PC-3 (cell line): ENCODE measurements at regions not wholly inside any gene's neighbourhood (a gene's known extent, or its start where the extent isn't known, plus 50 kb on each side); places are given as distances from the start of the nearest gene placed in this dataset.

Experiments used
- ATAC-seq: fragments of 200-7000 bp; cut with Tn5 transposase; 2 replicates; pipeline ENCODE4 v1.9.1; 2020; ENCODE audit warnings: mild to moderate bottlenecking, moderate library complexity
- BruUV-seq: library from RNA; stranded (reverse); fragments of 400-500 nt; replicated peaks from 2 replicates; lab custom pipeline; 2021; lab: Mats Ljungman, UMichigan
- CTCF ChIA-PET: fragments of 300-600 bp; sonication (Branson Sonifier 250); formaldehyde crosslinking; loops from one replicate; lab custom pipeline; 2022; ENCODE audit warnings: antibody characterized with exemption; lab: Charles Lee
- POLR2A ChIA-PET: fragments of 300-600 bp; sonication (Branson Sonifier 250); formaldehyde crosslinking; loops from one replicate; lab custom pipeline; 2022; ENCODE audit warnings: antibody characterized with exemption; ENCODE audit not compliant: unreplicated experiment; lab: Charles Lee
- DNase-seq: peaks from one replicate; pipeline ENCODE4 v3.0.0-alpha.2; 2015
- H2AFZ ChIP-seq: fragments of 300-600 bp; sonication (generic); 2 replicates; pipeline ENCODE4 v1.6.0; 2016; ENCODE audit warnings: antibody characterized with exemption, low read length
- H3F3A ChIP-seq: fragments of 300-600 bp; sonication (generic); one replicate; pipeline ENCODE4 v1.6.0; 2017; ENCODE audit warnings: antibody characterized with exemption, low read length, control low read depth, mild to moderate bottlenecking; ENCODE audit not compliant: unreplicated experiment
- H3K27ac ChIP-seq: fragments of 300-600 bp; sonication (generic); 2 replicates; pipeline ENCODE4 v1.5.1; 2016; ENCODE audit warnings: mild to moderate bottlenecking, low read length
- H3K27me3 ChIP-seq: fragments of 300-600 bp; sonication (generic); 2 replicates; pipeline ENCODE4 v1.6.1; 2016; ENCODE audit warnings: low read length, mixed read lengths
- H3K36me3 ChIP-seq: fragments of 300-600 bp; sonication (generic); 2 replicates; pipeline ENCODE4 v1.6.1; 2016; ENCODE audit warnings: low read depth, mixed run types, low read length, mixed read lengths
- H3K4me1 ChIP-seq: fragments of 300-600 bp; sonication (generic); 2 replicates; pipeline ENCODE4 v1.5.1; 2016; ENCODE audit warnings: low read length; ENCODE audit not compliant: insufficient read depth
- H3K4me2 ChIP-seq: fragments of 300-600 bp; sonication (generic); 2 replicates; pipeline ENCODE4 v1.6.0; 2016; ENCODE audit warnings: low read length
- H3K4me3 ChIP-seq: fragments of 300-600 bp; sonication (generic); 2 replicates; pipeline ENCODE4 v1.5.1; 2016; ENCODE audit warnings: mild to moderate bottlenecking, low read length, mixed read lengths
- H3K79me2 ChIP-seq: fragments of 300-600 bp; sonication (generic); 2 replicates; pipeline ENCODE4 v1.6.1; 2017; ENCODE audit warnings: low read length, mixed read lengths
- H3K9ac ChIP-seq: fragments of 300-600 bp; sonication (generic); 2 replicates; pipeline ENCODE4 v1.6.0; 2016; ENCODE audit warnings: mild to moderate bottlenecking, low read length
- H3K9me2 ChIP-seq: fragments of 300-600 bp; sonication (generic); replicated peaks from 2 replicates; pipeline ENCODE4 v1.6.1; 2016; ENCODE audit warnings: mixed run types, low read length, mixed read lengths
- H3K9me3 ChIP-seq: fragments of 300-600 bp; sonication (generic); 2 replicates; pipeline ENCODE4 v1.6.1; 2016; ENCODE audit warnings: low read length, mixed read lengths
- H4K20me1 ChIP-seq: fragments of 300-600 bp; sonication (generic); 2 replicates; pipeline ENCODE4 v1.6.1; 2016; ENCODE audit warnings: low read length, mixed read lengths
- CTCF ChIP-seq: fragments of 300-600 bp; sonication (generic); conservative IDR thresholded peaks from 2 replicates; pipeline ENCODE4 v1.5.1; 2017; ENCODE audit warnings: antibody characterized with exemption, low read depth, mild to moderate bottlenecking, low read length
- EZH2 ChIP-seq: fragments of 300-600 bp; sonication (generic); IDR thresholded peaks from one replicate; pipeline ENCODE4 v1.6.1; 2017; ENCODE audit warnings: antibody characterized with exemption, mild to moderate bottlenecking, low read length; ENCODE audit not compliant: unreplicated experiment
- EZH2phosphoT487 ChIP-seq: fragments of 300-600 bp; sonication (generic); IDR thresholded peaks from 2 replicates; pipeline ENCODE4 v1.6.1; 2018; ENCODE audit warnings: mild to moderate bottlenecking, antibody characterized with exemption, low read length, borderline replicate concordance
- intact Hi-C: fragments of 100-400 bp; cut with micrococcal nuclease; formaldehyde crosslinking; loops from 2 replicates; pipeline ENCODE4 v1.9.0; 2023

- DNase-seq, result no peak
- ChIA-PET CTCF (no interaction called here), POLR2A (no interaction called here)
- Histone ChIP-seq H4K20me1 (no peaks in the 10 kb centered on the region), H3K27me3 (peaks cover 45% of the 10 kb centered on the region; the same call in 1 of the 2 replicates), H3K27ac (no peak overlapping the region), H3K79me2 (no peaks in the 10 kb centered on the region), H2AFZ (no peak overlapping the region), H3K9me3 (no peaks in the 10 kb centered on the region), H3K4me2 (no peak overlapping the region), H3K9me2 (no peaks in the 10 kb centered on the region), H3K36me3 (no peaks in the 10 kb centered on the region), H3F3A (no peaks in the 10 kb centered on the region), H3K4me1 (no peaks in the 10 kb centered on the region), H3K4me3 (no peak overlapping the region), H3K9ac (no peak overlapping the region)
- no TSS peak for BruUV-seq
- no peak for ATAC-seq
- intact Hi-C loops, result no loop called here
- no peak for TF ChIP-seq EZH2phosphoT487
- TF ChIP-seq CTCF, result no peak
- TF ChIP-seq EZH2, result no peak
These were observed 58.7 kb upstream of the KIRREL3 start for GRCh38 chr11:127059286-127059685.

GRCh38 chr11:127058524-127058923, 58.0 kb upstream of the KIRREL3 start:
- POLR2A ChIA-PET, result no interaction called here
- no peak for TF ChIP-seq EZH2phosphoT487
- TF ChIP-seq CTCF, result no peak
- TF ChIP-seq EZH2, result no peak
- ATAC-seq (no peak), DNase-seq (no peak)
- no peaks in the 10 kb centered on the region for H3K9me3 ChIP-seq
- H3K9me2 ChIP-seq, result no peaks in the 10 kb centered on the region
- no peak overlapping the region for H3K27ac ChIP-seq
- no peaks in the 10 kb centered on the region for H4K20me1 ChIP-seq
- peaks cover 39% of the 10 kb centered on the region; the same call in 1 of the 2 replicates for H3K27me3 ChIP-seq
- CTCF ChIA-PET, result no interaction called here
- no peaks in the 10 kb centered on the region for H3K79me2 ChIP-seq
- intact Hi-C loops, result no loop called here
- no peaks in the 10 kb centered on the region for H3F3A ChIP-seq
- H3K9ac ChIP-seq, result no peak overlapping the region
- no peak overlapping the region for H3K4me2 ChIP-seq
- H3K36me3 ChIP-seq, result no peaks in the 10 kb centered on the region
- H2AFZ ChIP-seq, result no peak overlapping the region
- no peaks in the 10 kb centered on the region for H3K4me1 ChIP-seq
- no TSS peak for BruUV-seq
- no peak overlapping the region for H3K4me3 ChIP-seq

GRCh38 chr11:127057126-127057525, 56.6 kb upstream of the KIRREL3 start:
- Histone ChIP-seq H3K4me1 (no peaks in the 10 kb centered on the region), H3K9ac (no peak overlapping the region), H3K4me2 (no peak overlapping the region), H2AFZ (no peak overlapping the region), H3K27ac (no peak overlapping the region), H3K36me3 (no peaks in the 10 kb centered on the region), H4K20me1 (no peaks in the 10 kb centered on the region), H3K9me3 (no peaks in the 10 kb centered on the region), H3K27me3 (peaks cover 32% of the 10 kb centered on the region; the same call in 1 of the 2 replicates), H3K79me2 (no peaks in the 10 kb centered on the region), H3K4me3 (no peak overlapping the region), H3K9me2 (no peaks in the 10 kb centered on the region), H3F3A (no peaks in the 10 kb centered on the region)
- ATAC-seq (no peak), DNase-seq (no peak)
- ChIA-PET CTCF (no interaction called here), POLR2A (no interaction called here)
- intact Hi-C loops, result no loop called here
- BruUV-seq, result no TSS peak
- no peak for TF ChIP-seq CTCF
- no peak for TF ChIP-seq EZH2
- TF ChIP-seq EZH2phosphoT487, result no peak
